ENCODE measurements at regions not wholly inside any gene's neighbourhood (a gene's known extent, or its start where the extent isn't known, plus 50 kb on each side); places are given as distances from the start of the nearest gene placed in this dataset.

- no peak for TF ChIP-seq EZH2 (IDR thresholded peaks at IDR 0.05; ENCODE audit: insufficient read depth, poor library complexity, severe bottlenecking)
- TF ChIP-seq EZH2phosphoT487 (IDR thresholded peaks at IDR 0.05; ENCODE audit: insufficient read depth, low read depth) = no peak
These were observed 189.5 kb downstream of the LURAP1L start for GRCh38 chr9:12964271-12964670.
